ENCODE measurements at regions not wholly inside any gene's neighbourhood (a gene's known extent, or its start where the extent isn't known, plus 50 kb on each side); places are given as distances from the start of the nearest gene placed in this dataset.
A peak's percentile ranks its signal among the peaks of the same experiment; 100 is the strongest.

GRCh38 chr1:87439821-87440220, 111.1 kb downstream of the LMO4 start:
- H3K9me3 Mint-ChIP-seq = peaks cover 6% of the 10 kb centered on the region
- H3K27ac Mint-ChIP-seq (ENCODE audit: unreplicated experiment) = no peak overlapping the region
- H3K4me3 Mint-ChIP-seq = no peak overlapping the region
- no peaks in the 10 kb centered on the region for H3K27me3 Mint-ChIP-seq (ENCODE audit: low read depth)
- TF ChIP-seq CTCF (conservative IDR thresholded peaks at IDR 0.05) = no peak
- peaks cover 8% of the 10 kb centered on the region for H3K4me1 Mint-ChIP-seq
- H3K36me3 Mint-ChIP-seq (ENCODE audit: low read depth) = peaks cover 3% of the 10 kb centered on the region
- no peak for DNase-seq (ENCODE audit: low read depth, low spot score)

GRCh38 chr1:87449348-87449963, 120.8 kb downstream of the LMO4 start:
- peak overlapping the region; percentile 88 for H3K27ac Mint-ChIP-seq (ENCODE audit: unreplicated experiment)

GRCh38 chr1:87450136-87450535, 121.5 kb downstream of the LMO4 start:
- Mint-ChIP-seq H3K4me3 (no peak overlapping the region), H3K27me3 (ENCODE audit: low read depth) (no peaks in the 10 kb centered on the region), H3K4me1 (no peaks in the 10 kb centered on the region), H3K36me3 (ENCODE audit: low read depth) (peaks cover 4% of the 10 kb centered on the region), H3K9me3 (peaks cover 8% of the 10 kb centered on the region), H3K27ac (ENCODE audit: unreplicated experiment) (no peak overlapping the region)
- DNase-seq (ENCODE audit: low read depth, low spot score) = no peak
- no peak for TF ChIP-seq CTCF (conservative IDR thresholded peaks at IDR 0.05)

More at GRCh38 chr1:87449348-87449963, 120.8 kb downstream of the LMO4 start:
- H3K4me3 Mint-ChIP-seq = no peak overlapping the region
- H3K36me3 Mint-ChIP-seq (ENCODE audit: low read depth) = peaks cover under 1% of the 10 kb centered on the region
- no peak for TF ChIP-seq CTCF (conservative IDR thresholded peaks at IDR 0.05)
- no peaks in the 10 kb centered on the region for H3K27me3 Mint-ChIP-seq (ENCODE audit: low read depth)
- peaks cover 4% of the 10 kb centered on the region for H3K9me3 Mint-ChIP-seq
- no peak for DNase-seq (ENCODE audit: low read depth, low spot score)
- H3K4me1 Mint-ChIP-seq = no peaks in the 10 kb centered on the region

- Mint-ChIP-seq H3K27ac (ENCODE audit: unreplicated experiment) (no peak overlapping the region), H3K36me3 (ENCODE audit: low read depth) (peaks cover 4% of the 10 kb centered on the region), H3K4me3 (no peak overlapping the region), H3K4me1 (no peaks in the 10 kb centered on the region), H3K27me3 (ENCODE audit: low read depth) (no peaks in the 10 kb centered on the region), H3K9me3 (peaks cover 12% of the 10 kb centered on the region)
- DNase-seq (ENCODE audit: low read depth, low spot score) = no peak
- no peak for TF ChIP-seq CTCF (conservative IDR thresholded peaks at IDR 0.05)
Measured at GRCh38 chr1:87450615-87451209, 122.0 kb downstream of the LMO4 start.

GRCh38 chr1:87451229-87451920, 122.7 kb downstream of the LMO4 start:
- H3K36me3 Mint-ChIP-seq (ENCODE audit: low read depth) = peaks cover 4% of the 10 kb centered on the region
- no peak overlapping the region for H3K27ac Mint-ChIP-seq (ENCODE audit: unreplicated experiment)
- H3K4me1 Mint-ChIP-seq = no peaks in the 10 kb centered on the region
- H3K27me3 Mint-ChIP-seq (ENCODE audit: low read depth) = no peaks in the 10 kb centered on the region
- no peak for TF ChIP-seq CTCF (conservative IDR thresholded peaks at IDR 0.05)
- H3K9me3 Mint-ChIP-seq = peaks cover 14% of the 10 kb centered on the region
- H3K4me3 Mint-ChIP-seq = no peak overlapping the region
- DNase-seq (ENCODE audit: low read depth, low spot score) = no peak
